Memory B cell (primary cell): ENCODE measurements at regions not wholly inside any gene's neighbourhood (a gene's known extent, or its start where the extent isn't known, plus 50 kb on each side); places are given as distances from the start of the nearest gene placed in this dataset.

Experiments
- ATAC-seq: fragments of 150-1000 bp; cut with Tn5 transposase; 2 replicates; pipeline ENCODE4 v1.10.0; 2021; ENCODE audit warnings: low read depth, mild to moderate bottlenecking, moderate library complexity
- DNase-seq, 2 donors: peaks; one replicate each; pipeline ENCODE4 v3.0.0; 2022; ENCODE audit warnings: low spot score in 2 of 2
- H3K27ac Mint-ChIP-seq: one replicate; pipeline ENCODE4 v1.8.0; 2022; ENCODE audit warnings: mild to moderate bottlenecking, moderate library complexity, mixed read lengths
- H3K27me3 Mint-ChIP-seq: one replicate; pipeline ENCODE4 v1.8.0; 2022; ENCODE audit warnings: mixed read lengths
- H3K36me3 Mint-ChIP-seq: one replicate; pipeline ENCODE4 v1.8.0; 2022; ENCODE audit warnings: mild to moderate bottlenecking, mixed read lengths
- H3K4me1 Mint-ChIP-seq: one replicate; pipeline ENCODE4 v1.8.0; 2022; ENCODE audit warnings: mixed read lengths
- H3K4me3 Mint-ChIP-seq: one replicate; pipeline ENCODE4 v1.8.0; 2022; ENCODE audit warnings: mild to moderate bottlenecking, moderate library complexity, mixed read lengths
- H3K9me3 Mint-ChIP-seq: one replicate; pipeline ENCODE4 v1.8.0; 2022; ENCODE audit warnings: mixed read lengths

DNA sequence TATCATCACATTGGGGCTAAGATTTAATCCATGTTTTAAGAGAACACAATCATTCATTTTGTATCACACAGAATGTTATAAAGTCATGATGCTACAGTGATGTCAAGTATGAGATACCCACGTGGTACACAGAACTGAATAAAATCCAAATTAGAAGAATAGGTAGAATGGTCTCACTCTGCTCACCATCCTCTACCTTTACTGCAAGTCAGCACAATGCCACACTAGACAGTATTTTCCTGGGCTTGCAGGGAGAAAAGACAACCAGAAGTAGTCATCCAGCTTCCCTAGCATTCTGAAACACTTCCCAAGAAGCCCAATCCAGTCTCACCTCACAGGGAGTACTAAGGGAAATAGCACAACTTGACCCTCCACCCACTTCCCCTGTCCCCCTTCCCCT lies 856.2 kb upstream of the NRXN1 start:
- DNase-seq (no peak), ATAC-seq (no peak)
- Mint-ChIP-seq H3K27me3 (no peaks in the 10 kb centered on the region), H3K27ac (no peak overlapping the region), H3K9me3 (peaks cover 6% of the 10 kb centered on the region), H3K36me3 (no peaks in the 10 kb centered on the region), H3K4me1 (no peaks in the 10 kb centered on the region), H3K4me3 (no peak overlapping the region)

DNA sequence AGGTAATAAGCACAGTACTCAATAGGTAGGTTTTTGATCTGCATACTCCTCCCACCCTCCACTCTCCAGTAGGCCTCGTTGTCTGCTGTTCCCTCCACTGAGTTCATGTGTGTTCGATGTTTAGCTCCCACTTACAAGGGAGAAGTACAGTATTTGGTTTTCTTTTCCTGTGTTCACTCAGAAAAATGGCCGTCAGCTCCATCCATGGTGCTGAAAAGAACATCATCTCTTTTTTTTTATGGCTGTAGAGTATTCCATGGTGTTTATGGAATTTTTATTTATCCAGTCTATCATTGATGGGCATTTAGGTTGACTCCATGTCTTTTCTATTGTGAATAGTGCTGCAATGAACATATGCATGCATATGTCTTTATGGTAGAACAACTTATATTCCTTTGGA lies 849.7 kb upstream of the NRXN1 start:
- Mint-ChIP-seq H3K36me3 (no peaks in the 10 kb centered on the region), H3K9me3 (peaks cover 13% of the 10 kb centered on the region), H3K27ac (no peak overlapping the region), H3K4me3 (no peak overlapping the region), H3K27me3 (no peaks in the 10 kb centered on the region), H3K4me1 (no peaks in the 10 kb centered on the region)
- no peak for ATAC-seq
- DNase-seq: no peak

DNA sequence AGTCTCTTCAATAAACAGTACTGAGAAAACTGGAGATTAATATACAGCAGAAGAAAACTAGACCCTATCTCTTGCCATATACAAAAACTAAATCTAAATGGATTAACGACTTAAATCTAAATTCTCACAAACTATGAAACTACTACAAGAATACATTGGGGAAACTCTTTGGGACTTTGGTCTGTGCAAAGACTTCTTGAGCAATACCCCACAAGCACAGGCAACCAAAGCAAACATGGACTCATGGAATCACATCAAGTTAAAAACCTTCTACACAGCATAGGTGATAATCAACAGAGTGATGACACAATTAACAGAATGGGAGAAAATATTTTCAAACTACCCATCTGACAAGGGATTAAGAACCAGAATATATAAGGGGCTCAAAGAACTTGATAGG lies 848.2 kb upstream of the NRXN1 start:
- Mint-ChIP-seq H3K4me1 (no peaks in the 10 kb centered on the region), H3K27ac (no peak overlapping the region), H3K27me3 (no peaks in the 10 kb centered on the region), H3K4me3 (no peak overlapping the region), H3K9me3 (peaks cover 13% of the 10 kb centered on the region), H3K36me3 (no peaks in the 10 kb centered on the region)
- DNase-seq: no peak
- no peak for ATAC-seq

- Mint-ChIP-seq H3K27me3 (no peaks in the 10 kb centered on the region), H3K4me3 (no peak overlapping the region), H3K4me1 (no peaks in the 10 kb centered on the region), H3K27ac (no peak overlapping the region), H3K36me3 (no peaks in the 10 kb centered on the region), H3K9me3 (peaks cover 3% of the 10 kb centered on the region)
- ATAC-seq: no peak
- no peak for DNase-seq
These were observed 834.4 kb upstream of the NRXN1 start for GRCh38 chr2:51866361-51866760.

DNA sequence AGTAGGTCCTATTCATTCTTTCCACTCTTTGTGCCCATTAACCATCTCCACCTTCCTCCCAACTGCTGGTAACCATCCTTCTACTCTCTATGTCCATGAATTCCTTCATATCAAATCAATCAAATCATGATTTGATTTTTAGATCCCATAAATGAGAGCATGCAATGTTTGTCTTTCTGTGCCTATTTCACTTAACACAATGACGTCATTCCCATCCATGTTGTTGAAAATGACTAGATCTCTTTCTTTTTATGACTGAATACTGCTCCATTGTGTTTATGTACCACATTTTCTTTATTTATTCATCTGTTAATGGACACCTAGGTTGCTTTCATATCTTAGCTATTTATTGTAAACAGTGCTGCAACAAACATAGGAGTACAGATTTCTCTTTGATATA lies 827.3 kb upstream of the NRXN1 start:
- H3K4me1 Mint-ChIP-seq: no peaks in the 10 kb centered on the region
- H3K36me3 Mint-ChIP-seq: no peaks in the 10 kb centered on the region
- no peak for DNase-seq
- no peaks in the 10 kb centered on the region for H3K27me3 Mint-ChIP-seq
- ATAC-seq: no peak
- H3K27ac Mint-ChIP-seq: no peak overlapping the region
- H3K9me3 Mint-ChIP-seq: peaks cover 4% of the 10 kb centered on the region
- no peak overlapping the region for H3K4me3 Mint-ChIP-seq

DNA sequence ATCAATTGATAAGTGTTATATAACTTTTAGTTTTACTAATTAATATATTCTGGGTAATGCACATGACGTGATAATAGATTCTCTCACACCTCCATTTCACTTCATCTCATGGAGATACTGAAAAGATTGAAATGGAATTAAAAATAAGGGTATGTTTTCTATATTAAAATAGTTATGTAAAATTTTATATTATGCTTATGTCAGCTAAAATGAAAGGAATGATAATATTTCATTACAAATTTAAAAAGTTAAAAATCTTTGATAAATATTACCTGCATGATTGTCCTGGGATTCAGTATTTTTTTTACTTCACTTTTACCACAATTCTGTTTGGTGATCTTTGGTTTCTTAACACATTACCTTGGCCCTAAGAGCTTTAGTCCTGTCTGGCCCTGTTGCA lies 823.8 kb upstream of the NRXN1 start:
- no peaks in the 10 kb centered on the region for H3K36me3 Mint-ChIP-seq
- H3K4me3 Mint-ChIP-seq: no peak overlapping the region
- H3K27me3 Mint-ChIP-seq: no peaks in the 10 kb centered on the region
- no peak overlapping the region for H3K27ac Mint-ChIP-seq
- peaks cover 3% of the 10 kb centered on the region for H3K9me3 Mint-ChIP-seq
- H3K4me1 Mint-ChIP-seq: no peaks in the 10 kb centered on the region
- ATAC-seq (no peak), DNase-seq (no peak)

GRCh38 chr2:51846796-51847195 lies 814.9 kb upstream of the NRXN1 start:
- peaks cover 2% of the 10 kb centered on the region for H3K9me3 Mint-ChIP-seq
- no peaks in the 10 kb centered on the region for H3K36me3 Mint-ChIP-seq
- no peak overlapping the region for H3K4me3 Mint-ChIP-seq
- no peak for DNase-seq
- no peak for ATAC-seq
- no peaks in the 10 kb centered on the region for H3K27me3 Mint-ChIP-seq
- H3K4me1 Mint-ChIP-seq: no peaks in the 10 kb centered on the region
- no peak overlapping the region for H3K27ac Mint-ChIP-seq

- no peak for ATAC-seq
- H3K27me3 Mint-ChIP-seq: no peaks in the 10 kb centered on the region
- H3K9me3 Mint-ChIP-seq: peaks cover 3% of the 10 kb centered on the region
- no peaks in the 10 kb centered on the region for H3K36me3 Mint-ChIP-seq
- H3K4me1 Mint-ChIP-seq: no peaks in the 10 kb centered on the region
- no peak overlapping the region for H3K27ac Mint-ChIP-seq
- no peak for DNase-seq
- no peak overlapping the region for H3K4me3 Mint-ChIP-seq
These were observed 814.1 kb upstream of the NRXN1 start for GRCh38 chr2:51846018-51846417.

- Mint-ChIP-seq H3K27ac (no peak overlapping the region), H3K36me3 (no peaks in the 10 kb centered on the region), H3K4me1 (no peaks in the 10 kb centered on the region), H3K4me3 (no peak overlapping the region), H3K9me3 (peaks cover 4% of the 10 kb centered on the region), H3K27me3 (no peaks in the 10 kb centered on the region)
- ATAC-seq: no peak
- no peak for DNase-seq
These were observed 812.7 kb upstream of the NRXN1 start for GRCh38 chr2:51844596-51844995.

- no peak for DNase-seq
- no peaks in the 10 kb centered on the region for H3K4me1 Mint-ChIP-seq
- ATAC-seq: no peak
- no peak overlapping the region for H3K27ac Mint-ChIP-seq
- no peaks in the 10 kb centered on the region for H3K27me3 Mint-ChIP-seq
- no peaks in the 10 kb centered on the region for H3K36me3 Mint-ChIP-seq
- H3K9me3 Mint-ChIP-seq: no peaks in the 10 kb centered on the region
- H3K4me3 Mint-ChIP-seq: no peak overlapping the region
These were observed 797.5 kb upstream of the NRXN1 start for GRCh38 chr2:51829477-51829876.

- DNase-seq (no peak), ATAC-seq (no peak)
- no peak overlapping the region for H3K27ac Mint-ChIP-seq
- no peaks in the 10 kb centered on the region for H3K27me3 Mint-ChIP-seq
- no peak overlapping the region for H3K4me3 Mint-ChIP-seq
- no peaks in the 10 kb centered on the region for H3K36me3 Mint-ChIP-seq
- H3K9me3 Mint-ChIP-seq: no peaks in the 10 kb centered on the region
- H3K4me1 Mint-ChIP-seq: no peaks in the 10 kb centered on the region
These were observed 793.9 kb upstream of the NRXN1 start for GRCh38 chr2:51825823-51826222.

DNA sequence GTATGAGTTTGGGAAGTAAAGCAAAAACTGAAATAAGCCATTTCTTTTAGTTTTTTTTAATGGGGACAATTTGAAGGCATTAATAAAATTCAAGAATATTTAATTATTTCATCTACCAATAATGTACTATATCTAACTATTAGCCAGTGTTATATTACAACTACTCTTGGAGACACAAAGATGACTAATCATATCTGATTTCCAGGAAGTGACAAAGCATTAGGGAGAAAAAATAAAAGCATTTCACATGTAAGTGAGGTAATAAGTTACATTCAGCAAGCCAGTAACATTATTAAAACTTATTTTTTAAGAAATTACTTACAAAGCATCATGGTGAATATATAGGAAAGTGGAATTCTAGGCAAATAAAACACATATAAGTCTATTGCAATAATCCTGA lies 781.3 kb upstream of the NRXN1 start:
- DNase-seq: no peak
- H3K27me3 Mint-ChIP-seq: no peaks in the 10 kb centered on the region
- no peaks in the 10 kb centered on the region for H3K9me3 Mint-ChIP-seq
- H3K4me3 Mint-ChIP-seq: no peak overlapping the region
- no peak overlapping the region for H3K27ac Mint-ChIP-seq
- no peak for ATAC-seq
- H3K4me1 Mint-ChIP-seq: no peaks in the 10 kb centered on the region
- H3K36me3 Mint-ChIP-seq: no peaks in the 10 kb centered on the region

DNA sequence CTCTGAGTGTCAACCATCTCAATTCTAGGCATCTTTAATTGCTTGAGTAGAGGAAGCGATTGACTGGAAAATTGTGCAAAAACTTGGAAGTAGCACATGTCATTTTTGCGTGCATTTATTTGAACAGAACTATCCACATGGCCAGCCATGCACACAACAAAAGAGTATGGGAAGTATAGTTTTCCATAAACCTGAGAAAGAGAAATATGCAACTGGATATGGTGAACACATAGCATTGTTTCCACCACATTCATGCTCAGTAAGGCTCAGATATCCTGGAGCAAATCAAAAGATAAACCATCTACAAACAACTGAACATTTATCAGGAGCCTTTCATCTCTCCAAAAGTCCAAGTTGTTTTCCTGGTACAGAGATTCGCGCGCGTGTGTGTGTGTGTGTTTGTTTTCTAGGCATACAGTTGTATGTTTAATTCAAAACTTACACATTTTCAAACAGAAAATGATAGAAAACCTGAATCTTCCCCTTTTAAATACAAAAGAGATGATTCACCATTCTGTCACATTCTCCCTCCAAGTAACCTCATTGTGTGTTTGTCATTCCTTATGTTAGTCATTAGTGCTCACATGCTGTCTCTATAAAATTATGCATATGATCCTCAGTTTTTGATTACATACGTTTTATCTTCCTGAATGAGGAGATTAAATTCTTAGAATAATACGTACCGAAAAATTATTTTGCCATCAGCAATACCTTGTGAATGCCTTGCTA lies 780.4 kb upstream of the NRXN1 start:
- DNase-seq (no peak), ATAC-seq (no peak)
- Mint-ChIP-seq H3K27me3 (no peaks in the 10 kb centered on the region), H3K4me3 (no peak overlapping the region), H3K27ac (no peak overlapping the region), H3K9me3 (no peaks in the 10 kb centered on the region), H3K36me3 (no peaks in the 10 kb centered on the region), H3K4me1 (no peaks in the 10 kb centered on the region)

GRCh38 chr2:51810197-51810596 lies 778.3 kb upstream of the NRXN1 start:
- no peaks in the 10 kb centered on the region for H3K36me3 Mint-ChIP-seq
- ATAC-seq (no peak), DNase-seq (no peak)
- peaks cover 5% of the 10 kb centered on the region for H3K9me3 Mint-ChIP-seq
- H3K27me3 Mint-ChIP-seq: no peaks in the 10 kb centered on the region
- H3K4me1 Mint-ChIP-seq: no peaks in the 10 kb centered on the region
- H3K27ac Mint-ChIP-seq: no peak overlapping the region
- no peak overlapping the region for H3K4me3 Mint-ChIP-seq

DNA sequence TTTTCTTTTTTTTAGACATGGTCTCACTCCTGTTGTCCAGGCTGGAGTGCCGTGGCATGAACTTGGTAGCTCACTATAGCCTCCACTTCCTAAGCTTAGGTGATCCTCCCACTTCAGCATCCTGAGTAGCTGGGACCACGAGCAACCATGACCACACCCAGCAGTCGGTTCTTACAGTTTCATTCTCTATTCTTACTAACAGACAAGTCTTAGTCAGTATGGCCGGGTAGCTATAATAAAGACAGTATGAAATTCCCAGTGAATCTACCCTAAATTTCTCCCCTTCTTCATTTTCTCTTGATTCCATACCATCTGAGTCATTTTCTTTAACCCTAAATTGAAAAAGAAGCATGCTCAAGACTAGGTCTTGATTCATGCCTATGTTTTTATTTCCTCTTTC lies 775.3 kb upstream of the NRXN1 start:
- H3K27me3 Mint-ChIP-seq: no peaks in the 10 kb centered on the region
- H3K9me3 Mint-ChIP-seq: peaks cover 6% of the 10 kb centered on the region
- no peaks in the 10 kb centered on the region for H3K36me3 Mint-ChIP-seq
- no peak for ATAC-seq
- DNase-seq: no peak
- H3K27ac Mint-ChIP-seq: no peak overlapping the region
- no peaks in the 10 kb centered on the region for H3K4me1 Mint-ChIP-seq
- no peak overlapping the region for H3K4me3 Mint-ChIP-seq
